ENCODE measurements at regions not wholly inside any gene's neighbourhood (a gene's known extent, or its start where the extent isn't known, plus 50 kb on each side); places are given as distances from the start of the nearest gene placed in this dataset.

DNA sequence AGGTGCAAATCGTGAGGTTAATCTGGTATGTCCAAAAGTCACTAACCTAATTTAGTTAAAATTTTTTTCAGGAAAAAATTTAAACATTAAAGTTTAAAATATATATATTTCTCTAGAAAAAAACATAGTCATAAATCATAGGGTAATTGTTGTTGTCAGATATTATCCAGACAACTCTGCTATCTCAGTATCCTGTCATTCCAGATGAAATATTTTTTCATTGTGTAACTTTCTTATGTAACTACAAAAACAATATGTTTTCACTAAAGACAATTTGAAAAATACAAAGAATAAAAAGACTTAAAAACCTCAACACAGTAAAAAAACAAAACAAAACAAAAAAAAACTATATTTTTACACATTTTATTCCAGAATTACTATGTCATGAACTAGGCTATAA is 57.6 kb downstream of the TENT5A start:
- no peak for DNase-seq

DNA sequence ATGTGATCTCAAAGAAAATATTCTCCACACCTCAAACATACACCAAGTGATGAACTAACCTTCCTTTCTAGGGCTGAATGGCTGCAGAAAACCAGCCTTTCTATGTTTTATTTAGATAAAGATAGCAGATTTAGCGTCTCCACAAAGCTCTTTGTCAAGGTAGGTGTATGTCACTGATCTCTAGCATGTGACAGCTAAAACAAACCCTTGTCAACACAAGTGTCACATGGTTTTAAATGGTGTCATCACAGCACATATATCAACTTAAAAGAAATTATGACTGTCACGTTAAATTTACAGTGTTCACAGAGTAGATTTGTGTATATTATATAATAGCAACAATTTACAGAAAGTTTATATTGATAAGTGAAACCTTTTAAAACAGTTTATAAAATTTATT is 58.3 kb downstream of the TENT5A start:
- DNase-seq: no peak

DNA sequence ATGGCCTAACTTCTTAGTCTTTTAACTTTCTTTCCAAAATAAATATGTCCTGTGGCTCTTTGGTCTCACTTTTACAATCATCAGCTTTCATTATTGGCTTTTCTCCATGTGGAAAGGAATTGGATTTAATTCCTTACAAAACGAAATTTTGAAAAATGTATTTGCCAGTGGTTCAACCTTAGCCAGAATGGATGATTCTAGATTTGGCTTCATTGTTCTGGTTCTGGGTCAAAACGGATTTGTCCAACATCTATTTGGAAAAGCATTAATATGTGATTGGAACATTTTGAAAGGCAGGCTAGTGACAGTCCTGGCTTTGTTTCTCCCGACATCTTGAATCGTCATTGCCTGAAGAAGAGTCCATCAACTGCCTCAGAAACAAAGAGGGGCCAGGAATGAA is 59.2 kb downstream of the TENT5A start:
- DNase-seq: no peak

DNA sequence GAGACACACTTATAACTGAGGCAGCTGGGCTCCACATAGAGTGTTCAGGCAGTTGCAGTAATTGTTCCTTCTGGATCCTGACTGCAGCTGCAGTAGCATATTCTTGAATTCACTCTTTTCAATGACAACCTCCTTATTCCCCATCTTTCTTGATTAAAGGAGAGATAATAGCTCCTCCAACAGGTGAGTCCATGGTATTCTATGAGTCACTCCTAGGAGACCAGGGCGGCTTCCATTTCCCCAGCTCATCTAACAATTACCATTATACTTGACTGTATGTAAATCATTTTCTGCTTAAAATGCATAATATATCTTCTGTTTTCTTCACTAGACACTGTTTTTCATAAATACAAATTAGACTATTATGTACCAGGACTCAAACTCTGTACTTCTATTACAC is 62.4 kb downstream of the TENT5A start:
- no peak for DNase-seq

DNA sequence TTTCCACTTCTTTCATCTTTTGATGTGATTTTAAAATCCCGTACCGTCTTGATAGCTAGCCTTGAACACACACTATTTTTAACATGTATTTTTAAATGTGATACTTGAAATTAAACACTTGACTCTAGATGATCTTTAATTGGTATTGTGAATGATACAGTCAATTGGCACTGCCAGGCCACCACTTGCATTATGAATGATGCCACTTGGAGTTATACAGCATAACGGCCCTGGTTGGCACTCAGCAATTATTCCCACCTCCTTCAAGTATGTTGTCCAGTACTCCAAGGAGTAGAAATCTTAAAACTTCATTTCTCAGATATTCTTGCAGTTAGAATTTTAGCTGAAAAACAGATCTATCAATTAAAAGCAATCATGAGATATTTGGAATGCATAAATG is 62.9 kb downstream of the TENT5A start:
- DNase-seq: no peak

DNA sequence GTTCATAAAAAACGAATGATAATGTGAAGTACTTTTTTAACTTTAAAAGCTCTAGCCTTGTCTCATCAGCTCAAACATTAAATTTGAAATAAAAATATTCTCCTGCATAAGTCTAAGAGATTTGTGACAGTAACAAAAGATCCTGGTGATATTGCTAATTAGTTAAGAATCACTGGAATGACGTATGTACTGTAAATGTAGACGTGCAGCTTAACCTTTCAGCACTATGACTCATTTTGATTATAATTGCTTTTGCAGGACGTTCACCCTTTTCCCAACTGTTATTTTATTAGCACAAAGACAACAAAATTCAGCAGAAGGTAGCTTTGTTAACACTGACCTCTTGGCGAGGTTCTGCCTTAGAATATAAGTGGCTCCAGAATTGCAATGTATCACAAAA is 68.6 kb downstream of the TENT5A start:
- DNase-seq: no peak

DNA sequence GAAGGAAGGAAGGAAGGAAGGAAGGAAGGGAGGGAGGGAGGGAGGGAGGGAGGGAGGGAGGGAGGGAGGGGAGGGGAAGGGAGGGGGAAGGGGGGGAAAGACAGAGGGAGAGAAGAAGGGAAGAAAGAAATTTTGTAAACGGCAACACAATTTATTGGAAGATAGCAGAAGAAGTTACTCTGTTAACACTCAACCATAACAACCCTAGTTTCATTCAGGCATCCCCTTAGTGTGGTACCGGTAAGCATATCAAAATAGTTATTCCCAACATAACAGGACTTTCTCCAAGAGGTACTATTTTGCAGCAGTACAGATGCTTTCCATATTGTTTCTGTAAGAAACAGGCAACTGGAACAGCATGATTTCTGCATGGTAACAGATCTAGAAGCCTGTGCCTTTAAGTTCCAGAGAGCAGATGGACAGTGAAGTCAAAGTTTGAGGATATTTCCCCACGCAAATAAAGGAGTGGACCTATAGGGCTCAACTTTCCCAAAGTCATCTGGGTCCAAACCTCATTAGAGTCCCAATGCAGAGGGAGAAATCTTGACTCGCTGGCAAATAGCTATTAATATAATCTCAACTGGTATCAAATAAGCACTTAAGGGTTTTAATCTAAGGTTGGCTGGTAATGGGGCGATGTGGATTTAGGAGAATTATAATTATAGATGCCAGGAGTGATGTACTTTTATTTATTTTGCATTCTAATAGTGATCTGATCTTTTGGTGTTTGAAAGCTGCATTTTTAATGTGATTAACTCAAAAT is 69.4 kb downstream of the TENT5A start:
- DNase-seq: no peak

DNA sequence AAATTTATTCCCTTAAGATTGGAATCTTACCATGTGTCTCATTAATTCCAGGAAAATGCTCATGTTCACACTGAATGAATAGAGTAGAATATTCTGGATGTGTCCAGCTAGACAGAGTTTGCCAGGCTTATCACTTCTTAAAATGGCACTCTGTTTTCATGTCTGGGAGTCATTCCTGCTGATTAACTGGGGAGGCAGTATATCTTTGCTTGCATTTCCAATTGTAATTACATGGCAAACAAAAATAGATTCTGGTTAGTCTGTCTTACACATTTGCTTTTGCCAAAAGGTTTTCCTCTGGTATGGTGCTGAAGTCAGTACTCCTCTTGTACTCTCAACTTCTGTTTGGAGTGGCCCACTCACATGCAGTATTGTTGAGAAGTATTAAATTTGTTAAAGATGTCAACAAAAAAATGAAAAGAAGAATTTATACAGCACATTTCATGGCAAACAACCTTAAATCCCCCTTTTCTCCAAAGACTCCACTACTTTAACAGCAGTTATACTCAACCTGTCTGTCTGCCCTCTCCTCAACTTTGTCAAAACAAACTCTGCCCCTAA is 70.2 kb downstream of the TENT5A start:
- DNase-seq: no peak

DNA sequence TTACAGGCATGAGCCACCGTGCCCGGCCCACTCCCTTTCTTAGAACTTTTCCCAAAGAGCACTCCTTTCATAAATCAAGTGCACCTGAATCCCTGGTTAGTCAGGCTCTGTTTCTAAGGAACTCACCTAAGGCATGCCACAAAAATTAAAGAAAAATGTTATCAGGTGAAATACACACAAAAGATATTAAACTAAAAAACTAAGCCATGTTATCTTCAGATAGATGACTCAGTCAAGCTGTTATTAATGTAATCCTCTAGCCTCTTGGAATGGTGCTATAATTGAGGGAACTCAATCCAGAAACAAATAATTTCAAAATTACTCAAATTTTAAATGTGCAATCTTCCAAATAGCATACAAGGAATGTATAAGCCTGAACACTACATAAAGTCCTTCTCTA is 83.0 kb downstream of the TENT5A start:
- no peak for DNase-seq

DNA sequence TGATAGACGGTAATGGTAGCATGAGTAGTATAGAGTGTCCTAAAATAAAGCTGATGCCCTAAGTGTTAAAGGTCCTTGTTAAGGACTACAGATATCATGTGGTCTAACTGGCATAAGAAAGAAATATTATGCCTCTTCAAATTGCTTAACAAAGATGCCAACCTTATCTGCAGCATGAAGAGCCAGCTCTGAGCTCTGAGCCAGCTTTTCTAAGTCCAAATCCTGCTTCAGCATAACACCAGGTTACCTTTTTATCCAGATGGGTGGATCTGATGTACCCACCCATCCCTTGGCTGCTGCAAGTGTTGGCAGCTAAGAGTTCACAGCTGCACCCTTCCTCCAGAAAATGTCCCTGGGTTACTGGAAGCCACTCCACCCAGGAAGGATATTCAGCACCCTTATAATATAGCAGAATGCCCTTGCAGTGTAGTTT is 83.8 kb downstream of the TENT5A start:
- no peak for DNase-seq

DNA sequence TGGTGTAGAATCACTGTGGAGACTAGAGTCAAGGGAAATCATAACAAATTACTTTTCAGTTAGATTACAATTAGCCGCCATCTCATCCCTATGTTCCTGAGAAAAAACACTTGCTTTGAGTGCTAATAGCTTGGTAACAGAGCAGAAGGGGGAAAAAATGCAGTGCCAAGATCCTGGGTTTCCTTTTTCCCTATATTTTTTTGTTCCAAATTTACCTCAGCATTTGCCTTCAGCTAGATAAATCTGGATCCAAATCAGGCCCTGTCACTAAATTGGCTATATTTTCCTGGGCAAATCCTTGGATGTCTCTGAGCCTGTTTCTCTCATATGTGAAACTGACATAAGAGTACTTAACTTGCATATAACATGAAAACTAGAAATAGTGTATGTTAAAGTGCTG is 86.0 kb downstream of the TENT5A start:
- no peak for DNase-seq

DNA sequence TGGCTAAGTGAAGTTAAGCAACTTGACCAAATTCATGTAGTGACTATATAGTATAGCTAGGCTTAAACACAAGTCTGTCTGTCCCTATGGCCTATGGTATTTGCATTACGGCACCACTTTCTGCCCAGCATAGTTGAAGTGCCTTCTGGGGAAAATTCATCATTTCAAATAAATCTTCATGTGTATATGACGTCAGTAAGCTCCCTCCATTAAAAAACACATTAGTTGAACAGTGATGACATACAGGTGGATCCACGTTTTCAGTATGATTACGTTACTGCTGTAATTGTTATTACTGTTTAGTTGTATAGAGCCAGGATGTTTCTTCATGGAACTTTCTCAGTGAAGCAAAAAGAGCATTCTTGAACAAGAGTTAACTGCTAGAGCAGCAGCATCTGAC is 96.2 kb downstream of the TENT5A start:
- no peak for DNase-seq

DNA sequence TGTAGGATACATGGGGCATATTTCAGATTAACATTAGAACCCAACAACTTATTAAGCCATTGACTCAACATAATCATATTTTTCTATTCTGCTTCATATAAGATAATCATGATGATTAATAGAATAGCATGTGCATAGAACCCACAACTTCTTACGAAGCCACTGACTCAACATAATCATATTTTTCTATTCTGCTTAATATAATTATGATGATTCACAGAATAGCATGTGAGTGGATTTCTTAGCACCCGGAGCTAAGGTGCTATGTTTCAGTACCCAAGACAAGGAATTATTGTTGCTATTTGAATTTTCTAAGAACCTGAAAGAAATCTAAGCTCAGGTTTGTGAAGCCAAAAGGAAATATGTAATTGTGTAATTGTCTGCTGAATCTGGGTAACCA is 96.8 kb downstream of the TENT5A start:
- no peak for DNase-seq

DNA sequence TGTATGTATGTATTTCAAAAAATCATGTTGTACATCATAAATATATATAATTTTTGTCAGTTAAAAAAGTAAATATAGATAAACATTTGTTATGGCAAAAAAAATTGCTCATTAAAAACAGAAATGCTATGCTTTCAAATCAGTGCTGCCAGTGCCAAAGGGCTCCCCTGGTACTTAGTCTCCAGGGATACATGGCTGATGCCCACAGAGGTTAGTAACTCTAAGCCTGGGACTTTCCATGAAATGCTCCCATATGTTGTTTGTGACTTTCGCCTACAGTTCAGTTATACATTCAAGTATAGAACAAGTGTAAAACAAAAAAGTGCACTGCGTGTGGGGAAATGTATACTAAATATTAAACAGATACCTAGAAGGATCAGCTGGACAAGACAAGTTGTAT is 104.0 kb downstream of the TENT5A start:
- DNase-seq: no peak

DNA sequence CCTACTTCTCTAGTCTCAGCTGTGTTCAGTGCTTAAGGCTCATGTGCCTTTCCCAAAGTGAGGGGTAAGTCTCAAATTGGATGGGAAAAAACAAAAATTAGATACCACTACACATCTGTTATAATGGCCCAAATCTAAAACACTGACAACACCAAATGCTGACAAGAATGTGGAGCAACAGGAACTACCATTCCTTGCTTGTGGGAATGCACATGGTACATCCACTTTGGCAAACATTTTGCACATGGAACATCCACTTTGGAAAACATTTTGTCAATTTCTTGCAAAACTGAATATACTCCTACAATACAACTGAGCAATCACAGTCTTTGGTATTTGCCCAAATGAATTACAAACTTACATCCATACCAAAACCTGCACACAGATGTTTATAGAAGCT is 109.3 kb downstream of the TENT5A start:
- DNase-seq: no peak

DNA sequence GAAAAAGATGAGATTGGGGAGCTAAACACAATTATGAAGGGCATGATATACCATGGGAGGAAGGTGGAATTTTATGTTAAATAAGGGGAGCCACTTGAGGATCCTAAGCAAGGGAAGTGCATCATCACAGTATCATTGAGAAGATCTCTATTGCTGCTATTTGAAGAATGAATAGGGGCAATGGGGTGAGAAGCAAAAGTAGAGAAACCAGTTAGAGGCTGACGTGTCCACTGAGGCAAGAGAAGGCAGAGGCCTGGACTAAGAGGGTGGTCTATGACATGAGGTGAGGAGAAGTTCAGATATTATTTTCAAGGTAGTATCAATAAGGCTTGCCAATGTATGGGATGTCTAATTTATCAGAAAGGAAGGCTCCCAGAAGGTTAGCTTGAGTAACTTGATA is 111.6 kb downstream of the TENT5A start:
- DNase-seq: no peak

DNA sequence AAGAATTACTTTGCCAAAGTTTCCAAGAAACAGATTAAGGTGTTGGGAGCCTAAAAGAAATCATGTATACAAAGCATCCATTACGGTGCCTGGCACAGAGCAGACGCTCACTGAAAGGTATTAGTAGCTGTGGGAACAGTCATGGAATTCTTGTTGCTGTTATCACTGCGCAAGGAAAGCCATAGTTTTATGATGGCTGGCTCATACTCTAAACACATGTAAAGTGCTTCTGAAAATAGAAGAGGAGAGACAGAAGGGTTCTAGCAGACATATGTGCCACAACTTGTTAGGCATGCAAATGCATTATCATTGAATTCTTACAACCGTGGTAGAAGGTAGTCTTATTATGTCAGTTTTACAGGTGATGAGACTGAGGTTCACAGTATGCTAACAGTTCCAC is 112.4 kb downstream of the TENT5A start:
- DNase-seq: no peak

DNA sequence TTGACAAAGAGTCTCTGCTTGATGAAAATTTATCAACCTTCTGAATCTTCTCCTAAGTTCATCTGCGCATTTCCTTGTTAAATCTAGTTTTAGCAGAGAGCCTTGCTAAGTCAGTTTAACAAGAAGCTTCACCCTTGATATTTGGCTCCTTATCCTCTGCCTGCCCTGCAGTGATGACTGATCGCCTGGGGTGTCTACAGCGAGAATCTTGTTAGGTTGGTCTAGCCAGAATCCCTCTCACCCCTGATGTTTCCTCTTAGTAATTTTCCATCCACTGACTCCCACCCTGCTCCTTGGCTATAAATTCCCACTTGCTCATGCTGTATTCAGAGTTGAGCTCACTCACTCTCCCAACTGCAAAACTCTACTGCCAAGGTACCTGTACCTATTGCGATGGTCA is 114.1 kb downstream of the TENT5A start:
- DNase-seq: no peak

DNA sequence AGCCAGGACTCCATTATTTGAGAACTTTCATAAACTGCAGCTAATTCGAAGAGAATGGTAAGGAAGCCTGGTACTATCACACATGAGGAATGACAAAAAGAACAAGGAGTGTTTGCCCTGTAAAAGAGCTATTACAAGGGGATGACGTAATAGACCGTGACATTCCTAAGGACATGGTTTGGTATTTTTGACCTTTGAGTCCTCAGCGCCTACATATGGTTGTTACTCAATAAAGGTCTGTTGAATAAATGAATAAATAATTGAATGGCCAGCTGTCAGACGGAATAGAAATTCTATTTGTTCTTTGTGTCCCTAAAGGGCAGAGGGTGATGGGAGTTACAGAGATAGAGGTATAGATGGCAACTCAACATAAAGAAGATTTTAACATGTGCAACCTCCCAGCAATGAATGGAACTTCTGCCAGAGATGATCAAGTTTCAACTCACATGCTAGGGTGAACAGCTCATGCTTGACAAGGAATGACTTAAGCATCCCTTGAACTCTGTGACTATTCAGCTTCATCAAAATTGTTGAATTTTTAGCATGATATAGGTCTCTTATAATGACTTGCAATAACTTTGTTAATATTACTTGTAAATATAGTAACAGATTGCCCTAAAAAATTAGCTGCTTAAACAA is 115.4 kb downstream of the TENT5A start:
- no peak for DNase-seq

DNA sequence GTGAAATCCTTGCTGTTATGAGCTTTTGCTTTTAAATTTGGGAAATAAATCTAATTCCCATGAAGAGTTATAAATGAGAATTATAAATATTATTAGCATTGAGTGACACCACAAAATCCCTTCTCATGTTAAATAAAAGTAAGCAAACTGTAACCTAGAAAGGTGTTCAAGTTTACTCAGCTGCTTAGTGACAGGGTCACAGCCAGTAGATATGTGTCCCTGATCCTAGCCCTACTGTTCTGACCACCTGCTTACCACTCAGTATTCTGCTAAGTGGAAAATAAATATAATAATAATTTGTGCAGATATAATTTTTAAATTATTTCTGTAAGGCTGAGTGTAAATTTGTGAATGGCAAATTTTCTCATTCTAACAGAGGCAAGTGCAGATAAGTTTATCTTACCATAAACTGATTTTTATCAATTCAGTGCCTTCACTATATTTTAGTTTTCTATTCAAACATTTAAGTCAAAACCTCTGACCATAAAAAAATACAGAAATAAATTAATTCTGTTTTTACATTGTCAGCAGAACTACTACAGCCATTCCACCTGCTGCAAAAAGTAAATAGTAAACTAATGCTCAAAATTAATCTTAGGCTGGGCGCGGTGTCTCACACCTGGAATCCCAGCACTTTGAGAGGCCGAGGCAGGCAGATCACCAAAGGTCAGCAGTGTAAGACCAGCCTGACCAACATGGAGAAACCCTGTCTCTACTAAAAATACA is 118.2 kb downstream of the TENT5A start:
- DNase-seq: no peak

DNA sequence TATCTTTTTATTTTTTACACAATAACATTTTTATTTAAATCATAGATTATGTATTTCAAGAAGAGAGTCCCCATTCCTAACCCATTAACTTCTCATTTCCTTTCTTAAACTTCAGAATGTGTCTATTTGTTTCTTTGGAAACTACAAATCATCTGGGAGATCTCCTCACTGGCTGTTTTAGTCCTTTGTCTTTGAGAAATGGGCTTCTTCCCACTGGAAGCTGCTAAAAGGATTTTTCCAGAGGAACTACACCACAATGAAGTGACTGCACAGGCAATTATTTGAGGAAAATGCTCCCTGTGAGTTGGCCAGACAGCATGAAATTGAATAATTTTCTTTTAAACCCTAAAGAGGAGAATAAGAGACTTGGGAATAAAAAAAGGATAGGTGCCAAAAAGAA is 119.1 kb downstream of the TENT5A start:
- DNase-seq: no peak

DNA sequence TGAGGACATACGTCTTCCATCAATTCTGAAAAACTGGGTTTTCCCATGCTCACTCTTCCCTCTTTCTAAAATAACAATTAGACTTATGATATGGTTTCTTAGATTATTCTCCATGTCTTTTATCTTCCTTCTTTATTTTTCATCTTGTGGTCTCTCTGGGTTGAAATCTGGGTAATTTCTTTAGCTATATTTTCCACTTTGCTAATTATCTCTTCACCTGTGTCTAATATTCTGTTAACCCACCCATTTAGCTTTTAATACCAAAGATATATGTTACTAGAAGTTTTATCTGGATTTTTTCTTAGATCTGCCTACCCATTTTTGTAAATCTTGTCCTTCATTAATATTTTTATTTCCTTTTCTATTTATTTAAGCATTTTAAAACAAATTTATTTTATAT is 121.8 kb downstream of the TENT5A start:
- DNase-seq: no peak

DNA sequence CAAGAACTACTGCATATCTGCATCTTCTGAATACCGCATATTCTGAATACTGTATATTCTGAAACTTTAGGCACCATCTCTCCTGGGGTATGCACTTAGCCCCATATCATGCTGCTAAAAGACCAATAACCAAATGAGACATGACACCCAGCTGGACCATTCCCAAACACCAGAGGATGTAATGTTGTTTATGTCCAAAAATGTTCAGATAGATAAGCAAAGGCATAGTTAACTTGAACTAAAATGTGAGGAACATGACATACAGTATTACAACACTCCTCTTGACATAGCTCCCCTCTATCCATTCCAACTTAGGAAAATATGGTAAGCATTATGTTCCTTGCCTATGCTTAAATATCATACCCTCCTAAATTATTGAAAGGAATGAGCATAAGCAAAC is 127.3 kb downstream of the TENT5A start:
- DNase-seq: no peak

DNA sequence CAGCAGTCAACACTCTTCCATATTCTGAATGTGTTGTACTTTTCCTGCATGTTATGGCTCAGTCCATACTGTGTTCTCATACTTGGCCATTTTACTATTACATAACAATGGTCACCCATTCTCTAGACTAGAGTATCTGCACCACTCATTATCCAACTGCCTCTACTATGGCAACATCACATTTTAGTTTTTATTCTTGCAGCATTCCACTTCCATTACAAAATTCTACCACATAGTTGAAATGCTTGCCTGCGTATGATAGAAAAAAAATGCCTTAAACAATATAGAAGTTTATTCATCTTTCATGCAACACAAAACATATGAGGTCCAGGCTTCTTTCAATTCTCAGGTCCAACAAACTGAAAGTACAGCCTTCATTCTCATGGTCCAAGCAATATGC is 128.0 kb downstream of the TENT5A start:
- DNase-seq: no peak

All from suppressor macrophage (primary cell).